Caco-2 (cell line): ENCODE measurements at regions not wholly inside any gene's neighbourhood (a gene's known extent, or its start where the extent isn't known, plus 50 kb on each side); places are given as distances from the start of the nearest gene placed in this dataset.

ENCODE experiments used
- BruUV-seq: library from RNA; stranded (reverse); fragments of 400-500 nt; replicated peaks from 2 replicates; lab custom pipeline; 2021; lab: Mats Ljungman, UMichigan
- CTCF ChIA-PET: fragments of 300-600 bp; sonication (Branson Sonifier 250); formaldehyde crosslinking; loops from one replicate; lab custom pipeline; 2022; ENCODE audit warnings: antibody characterized with exemption; lab: Charles Lee
- POLR2A ChIA-PET: fragments of 300-600 bp; sonication (Branson Sonifier 250); formaldehyde crosslinking; loops from one replicate; lab custom pipeline; 2022; ENCODE audit warnings: antibody characterized with exemption; lab: Charles Lee
- DNase-seq, 2 experiments: peaks; one replicate each; pipeline versions ENCODE4 v3.0.0 to v3.0.0-alpha.2; 2020 to 2022
- H3K27me3 ChIP-seq: replicated peaks from 2 replicates; pipeline ENCODE4 v1.6.0; 2011; ENCODE audit warnings: low read length; ENCODE audit not compliant: control insufficient read depth, insufficient read depth
- H3K36me3 ChIP-seq: 2 replicates; pipeline ENCODE4 v1.5.1; 2011; ENCODE audit warnings: low read length; ENCODE audit not compliant: control insufficient read depth, insufficient read depth
- H3K4me1 ChIP-seq: fragments of 250-450 bp; sonication (Bioruptor Pico); 2 replicates; pipeline ENCODE4 v1.5.1; 2020; ENCODE audit warnings: mild to moderate bottlenecking
- H3K4me3 ChIP-seq: 2 replicates; pipeline ENCODE4 v1.5.1; 2011; ENCODE audit warnings: low read depth, mild to moderate bottlenecking, control low read depth, low read length
- H3K9me3 ChIP-seq: fragments of 250-450 bp; sonication (Bioruptor Pico); 2 replicates; pipeline ENCODE4 v1.5.1; 2020; ENCODE audit warnings: mild to moderate bottlenecking, moderate library complexity
- H3K27ac Mint-ChIP-seq: one replicate; pipeline ENCODE4 v1.8.0; 2022; ENCODE audit warnings: mixed read lengths; ENCODE audit not compliant: unreplicated experiment
- H3K27me3 Mint-ChIP-seq: one replicate; pipeline ENCODE4 v1.8.0; 2022; ENCODE audit warnings: mixed read lengths; ENCODE audit not compliant: insufficient read depth, unreplicated experiment
- H3K36me3 Mint-ChIP-seq: one replicate; pipeline ENCODE4 v1.8.0; 2022; ENCODE audit warnings: mild to moderate bottlenecking, mixed read lengths; ENCODE audit not compliant: insufficient read depth, unreplicated experiment
- H3K4me1 Mint-ChIP-seq: one replicate; pipeline ENCODE4 v1.8.0; 2022; ENCODE audit warnings: low read depth, mixed read lengths; ENCODE audit not compliant: unreplicated experiment
- H3K4me3 Mint-ChIP-seq: one replicate; pipeline ENCODE4 v1.8.0; 2022; ENCODE audit warnings: mild to moderate bottlenecking, moderate library complexity, mixed read lengths; ENCODE audit not compliant: unreplicated experiment
- H3K9me3 Mint-ChIP-seq: one replicate; pipeline ENCODE4 v1.8.0; 2022; ENCODE audit warnings: mixed read lengths; ENCODE audit not compliant: unreplicated experiment
- intact Hi-C: fragments of 100-400 bp; cut with micrococcal nuclease; formaldehyde crosslinking; loops from one replicate; pipeline ENCODE4 v1.10.0; 2022; ENCODE audit not compliant: unreplicated experiment
- TF ChIP-seq, protein P1 (sequence below), 2 experiments: fragments of 200-600 bp in 1 of 2; IDR thresholded peaks; 1 replicate in 1 of 2; 2 replicates in 1 of 2; pipeline versions ENCODE4 v1.5.1 to v1.8.0; 2011 to 2022; ENCODE audit warnings: antibody characterized with exemption in 1 of 2, control low read depth in 1 of 2, inconsistent platforms in 1 of 2, low read depth in 1 of 2, low read length in 1 of 2, mild to moderate bottlenecking in 1 of 2, moderate library complexity in 1 of 2; ENCODE audit not compliant: insufficient read depth in 1 of 2, severe bottlenecking in 1 of 2, unreplicated experiment in 1 of 2

DNA sequence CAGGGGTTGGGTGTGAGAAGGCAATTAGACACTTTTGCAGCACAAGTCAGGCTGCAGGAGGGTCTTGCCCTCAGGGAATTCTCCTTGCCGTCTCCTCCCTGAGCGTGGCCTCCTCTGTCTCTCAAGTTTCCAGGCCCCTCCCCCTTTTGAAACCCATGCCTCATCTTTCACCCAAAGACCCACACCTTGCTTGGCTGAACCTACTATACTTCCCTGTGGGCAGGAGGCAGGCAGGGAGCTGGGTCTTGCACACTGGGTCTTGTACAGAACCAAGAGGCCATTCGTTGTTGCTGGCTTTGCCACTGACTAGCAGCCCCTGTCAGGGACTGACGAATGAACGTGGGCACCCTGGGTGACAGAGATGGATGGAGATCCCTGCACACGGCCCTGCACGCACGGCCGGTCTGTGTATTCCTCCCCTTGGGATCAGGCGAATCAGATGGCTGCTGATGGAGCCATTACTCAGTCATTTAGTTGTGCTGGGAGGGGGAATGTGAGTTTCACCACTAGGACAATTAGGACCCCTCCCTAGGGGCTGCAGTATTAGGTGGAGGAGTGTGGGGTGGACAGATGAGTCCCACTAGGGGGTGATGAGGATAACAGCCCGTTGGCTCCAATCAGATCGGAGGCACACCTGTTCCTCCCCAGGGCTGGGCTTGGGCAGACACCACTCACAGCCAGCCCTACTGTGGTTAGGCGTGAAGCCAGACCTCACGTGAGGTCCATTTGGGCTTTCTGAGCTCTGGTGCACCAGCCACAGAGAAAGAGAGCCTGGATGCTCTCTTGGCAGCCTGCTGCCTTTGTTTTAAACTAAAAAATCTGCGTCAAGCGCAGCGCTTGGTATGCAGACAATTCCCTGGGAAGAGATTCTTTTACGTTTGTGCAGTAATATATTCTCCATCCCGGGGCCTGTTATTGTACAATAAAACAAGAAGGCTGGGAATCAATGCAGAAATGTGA is 167.7 kb upstream of the WSCD1 start:
- no peaks in the 10 kb centered on the region for H3K27me3 ChIP-seq
- no peaks in the 10 kb centered on the region for H3K4me1 ChIP-seq
- BruUV-seq = no TSS peak
- ChIA-PET POLR2A (no interaction called here), CTCF (no interaction called here)
- Mint-ChIP-seq H3K4me3 (no peak overlapping the region), H3K27ac (no peak overlapping the region), H3K9me3 (no peaks in the 10 kb centered on the region), H3K4me1 (no peaks in the 10 kb centered on the region), H3K36me3 (no peaks in the 10 kb centered on the region), H3K27me3 (no peaks in the 10 kb centered on the region)
- TF ChIP-seq, protein P1, sequence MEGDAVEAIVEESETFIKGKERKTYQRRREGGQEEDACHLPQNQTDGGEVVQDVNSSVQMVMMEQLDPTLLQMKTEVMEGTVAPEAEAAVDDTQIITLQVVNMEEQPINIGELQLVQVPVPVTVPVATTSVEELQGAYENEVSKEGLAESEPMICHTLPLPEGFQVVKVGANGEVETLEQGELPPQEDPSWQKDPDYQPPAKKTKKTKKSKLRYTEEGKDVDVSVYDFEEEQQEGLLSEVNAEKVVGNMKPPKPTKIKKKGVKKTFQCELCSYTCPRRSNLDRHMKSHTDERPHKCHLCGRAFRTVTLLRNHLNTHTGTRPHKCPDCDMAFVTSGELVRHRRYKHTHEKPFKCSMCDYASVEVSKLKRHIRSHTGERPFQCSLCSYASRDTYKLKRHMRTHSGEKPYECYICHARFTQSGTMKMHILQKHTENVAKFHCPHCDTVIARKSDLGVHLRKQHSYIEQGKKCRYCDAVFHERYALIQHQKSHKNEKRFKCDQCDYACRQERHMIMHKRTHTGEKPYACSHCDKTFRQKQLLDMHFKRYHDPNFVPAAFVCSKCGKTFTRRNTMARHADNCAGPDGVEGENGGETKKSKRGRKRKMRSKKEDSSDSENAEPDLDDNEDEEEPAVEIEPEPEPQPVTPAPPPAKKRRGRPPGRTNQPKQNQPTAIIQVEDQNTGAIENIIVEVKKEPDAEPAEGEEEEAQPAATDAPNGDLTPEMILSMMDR (IDR thresholded peaks at IDR 0.05; ENCODE audit: insufficient read depth in 1 of 2, low read depth in 1 of 2, low read length in 1 of 2, severe bottlenecking in 1 of 2, unreplicated experiment in 1 of 2) = no peak
- no peaks in the 10 kb centered on the region for H3K9me3 ChIP-seq
- intact Hi-C loops = no loop called here
- no peak overlapping the region for H3K4me3 ChIP-seq
- no peaks in the 10 kb centered on the region for H3K36me3 ChIP-seq
- DNase-seq = no peak

GRCh38 chr17:5911919-5912318 is 158.3 kb upstream of the WSCD1 start:
- no peaks in the 10 kb centered on the region for H3K4me1 ChIP-seq
- no peak overlapping the region for H3K27ac Mint-ChIP-seq
- intact Hi-C loops = no loop called here
- H3K36me3 ChIP-seq = no peaks in the 10 kb centered on the region
- H3K4me3 ChIP-seq = no peak overlapping the region
- H3K27me3 ChIP-seq = no peaks in the 10 kb centered on the region
- TF ChIP-seq, protein P1 (IDR thresholded peaks at IDR 0.05; ENCODE audit: insufficient read depth in 1 of 2, low read depth in 1 of 2, low read length in 1 of 2, severe bottlenecking in 1 of 2, unreplicated experiment in 1 of 2) = no peak
- H3K36me3 Mint-ChIP-seq = no peaks in the 10 kb centered on the region
- no peaks in the 10 kb centered on the region for H3K9me3 Mint-ChIP-seq
- ChIA-PET POLR2A (no interaction called here), CTCF (no interaction called here)
- no peaks in the 10 kb centered on the region for H3K4me1 Mint-ChIP-seq
- no peak for DNase-seq
- no peak overlapping the region for H3K4me3 Mint-ChIP-seq
- BruUV-seq = no TSS peak
- H3K9me3 ChIP-seq = no peaks in the 10 kb centered on the region
- H3K27me3 Mint-ChIP-seq = no peaks in the 10 kb centered on the region

- BruUV-seq = no TSS peak
- CTCF ChIA-PET = no interaction called here
- no peak overlapping the region for H3K27ac Mint-ChIP-seq
Measured at GRCh38 chr17:5913032-5913531, 157.1 kb upstream of the WSCD1 start.

More at GRCh38 chr17:5913032-5913531, 157.1 kb upstream of the WSCD1 start:
- Mint-ChIP-seq H3K36me3 (no peaks in the 10 kb centered on the region), H3K4me1 (no peaks in the 10 kb centered on the region), H3K4me3 (no peak overlapping the region), H3K27me3 (no peaks in the 10 kb centered on the region), H3K9me3 (no peaks in the 10 kb centered on the region)
- POLR2A ChIA-PET = no interaction called here
- Histone ChIP-seq H3K4me3 (no peak overlapping the region), H3K9me3 (no peaks in the 10 kb centered on the region), H3K4me1 (no peaks in the 10 kb centered on the region), H3K36me3 (no peaks in the 10 kb centered on the region), H3K27me3 (no peaks in the 10 kb centered on the region)
- no peak for DNase-seq
- TF ChIP-seq, protein P1 (IDR thresholded peaks at IDR 0.05; ENCODE audit: insufficient read depth in 1 of 2, low read depth in 1 of 2, low read length in 1 of 2, severe bottlenecking in 1 of 2, unreplicated experiment in 1 of 2) = no peak
- intact Hi-C loops = no loop called here
